SK-N-SH treated with all-trans-retinoic acid at 6 μM for 48 hours (cell line): ENCODE measurements at regions not wholly inside any gene's neighbourhood (a gene's known extent, or its start where the extent isn't known, plus 50 kb on each side); places are given as distances from the start of the nearest gene placed in this dataset.

ENCODE experiments used
- BACH2 ChIP-seq: fragments of 250-450 bp; sonication (Bioruptor Pico); IDR thresholded peaks from 2 replicates; pipeline ENCODE4 v1.9.0; 2021; ENCODE audit warnings: mild to moderate bottlenecking, borderline replicate concordance
- CSRNP3 ChIP-seq: fragments of 250-450 bp; sonication (Bioruptor Pico); IDR thresholded peaks from 2 replicates; pipeline ENCODE4 v1.5.1; 2021; ENCODE audit warnings: mild to moderate bottlenecking, moderate library complexity
- ISL1 ChIP-seq: fragments of 250-450 bp; sonication (Bioruptor Pico); IDR thresholded peaks from 2 replicates; pipeline ENCODE4 v2.1.2; 2022; ENCODE audit warnings: mild to moderate bottlenecking, moderate library complexity
- OSR1 ChIP-seq: fragments of 250-450 bp; sonication (Bioruptor Pico); IDR thresholded peaks from 2 replicates; pipeline ENCODE4 v1.8.0; 2022; ENCODE audit warnings: moderate library complexity, mild to moderate bottlenecking, inconsistent platforms
- PATZ1 ChIP-seq: fragments of 250-450 bp; sonication (Bioruptor Pico); IDR thresholded peaks from 2 replicates; pipeline ENCODE4 v1.8.0; 2020; ENCODE audit warnings: mild to moderate bottlenecking, moderate library complexity, borderline replicate concordance
- RARB ChIP-seq: fragments of 250-450 bp; sonication (Bioruptor Pico); IDR thresholded peaks from 2 replicates; pipeline ENCODE4 v1.8.0; 2021; ENCODE audit warnings: mild to moderate bottlenecking, moderate library complexity
- SNAI2 ChIP-seq: fragments of 250-450 bp; sonication (Bioruptor Pico); IDR thresholded peaks from 2 replicates; pipeline ENCODE4 v1.5.0; 2020; ENCODE audit warnings: mild to moderate bottlenecking, moderate library complexity
- TCF4 ChIP-seq: fragments of 250-450 bp; sonication (Bioruptor Pico); IDR thresholded peaks from 2 replicates; pipeline ENCODE4 v1.8.0; 2021; ENCODE audit warnings: mild to moderate bottlenecking, moderate library complexity, borderline replicate concordance
- TOX ChIP-seq: fragments of 250-450 bp; sonication (Bioruptor Pico); IDR thresholded peaks from 2 replicates; pipeline ENCODE4 v1.8.0; 2021; ENCODE audit warnings: mild to moderate bottlenecking, moderate library complexity, borderline replicate concordance
- ZC3H10 ChIP-seq: fragments of 250-450 bp; sonication (Bioruptor Pico); IDR thresholded peaks from 2 replicates; pipeline ENCODE4 v1.5.1; 2021; ENCODE audit warnings: mild to moderate bottlenecking, moderate library complexity
- ZFP3 ChIP-seq: fragments of 250-450 bp; sonication (Bioruptor Pico); IDR thresholded peaks from 2 replicates; pipeline ENCODE4 v1.5.0; 2020; ENCODE audit warnings: mild to moderate bottlenecking, moderate library complexity
- ZFP30 ChIP-seq: fragments of 450-650 bp; formaldehyde crosslinking; IDR thresholded peaks from 2 replicates; pipeline ENCODE4 v1.5.0; 2022; ENCODE audit warnings: mild to moderate bottlenecking, moderate library complexity

DNA sequence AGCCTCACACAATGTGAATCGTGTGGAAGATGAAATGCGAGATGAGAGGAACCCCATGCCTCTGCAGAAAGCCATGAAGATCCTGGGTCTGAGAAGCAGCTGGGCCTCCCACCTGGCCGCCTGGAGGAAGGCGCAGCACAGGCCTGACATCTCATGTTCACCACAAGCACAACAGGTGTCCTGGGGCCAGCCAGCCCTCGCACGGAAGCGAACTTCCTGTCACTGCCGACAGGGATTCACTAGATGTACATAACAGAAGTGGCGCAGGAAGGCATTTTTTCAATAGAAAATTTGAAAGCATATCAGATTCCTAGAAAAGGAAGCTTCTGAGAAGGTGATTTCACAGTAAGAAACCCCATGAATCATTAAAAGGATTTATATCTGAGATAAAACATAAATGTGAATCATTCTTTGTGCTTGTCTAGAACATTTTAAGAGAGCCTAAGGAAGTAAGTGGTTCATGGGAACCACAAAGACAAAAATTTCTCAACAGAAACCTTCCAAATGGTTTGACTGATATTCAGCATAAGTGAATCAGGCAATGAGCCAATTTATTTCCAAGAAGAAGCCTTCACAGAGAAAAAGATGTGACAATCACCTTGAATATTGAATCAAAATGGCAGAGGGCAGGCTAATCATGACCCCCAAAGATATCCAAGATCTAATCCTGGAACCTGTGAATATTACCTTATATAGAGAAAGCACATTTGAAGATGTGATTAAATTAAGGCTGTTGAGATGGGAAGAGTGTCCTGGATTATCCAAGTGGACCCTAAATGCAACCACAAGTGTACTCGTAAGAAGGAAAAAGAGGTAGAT lies 311.9 kb downstream of the DUSP6 start:
- TF ChIP-seq ZFP3 (CRISPR knock-in tag) (no peak), OSR1 (no peak), ZC3H10 (no peak), RARB (no peak), TCF4 (CRISPR knock-in tag) (no peak), CSRNP3 (CRISPR knock-in tag) (no peak), TOX (CRISPR knock-in tag) (no peak), PATZ1 (no peak), ISL1 (peak; percentile 30; the same call in 1 of the 2 replicates), BACH2 (CRISPR knock-in tag) (no peak), ZFP30 (CRISPR knock-in tag) (no peak), SNAI2 (CRISPR knock-in tag) (no peak)
